Liver (tissue), 3 donors: ENCODE measurements at regions not wholly inside any gene's neighbourhood (a gene's known extent, or its start where the extent isn't known, plus 50 kb on each side); places are given as distances from the start of the nearest gene placed in this dataset.

Experiments used
- ATF3 ChIP-seq: IDR thresholded peaks from 2 replicates; pipeline ENCODE4 v1.6.1; 2016; ENCODE audit warnings: antibody characterized with exemption
- CTCF ChIP-seq: fragments of 150-350 bp; IDR thresholded peaks from 2 replicates; pipeline ENCODE4 v1.5.1; 2017; ENCODE audit warnings: improper control_type of control experiment, low read depth, low read length; ENCODE audit not compliant: missing input control
- EGR1 ChIP-seq, 2 donors: IDR thresholded peaks; 2 replicates each; pipeline ENCODE4 v1.6.1; 2016 to 2018; ENCODE audit warnings: antibody characterized with exemption in 2 of 2, low read depth in 2 of 2
- FOXA1 ChIP-seq: IDR thresholded peaks from 2 replicates; pipeline ENCODE4 v1.6.1; 2016; ENCODE audit warnings: antibody characterized with exemption
- HNF4A ChIP-seq, 2 donors: conservative IDR thresholded peaks; 2 replicates each; pipeline ENCODE4 v1.6.1; 2016; ENCODE audit warnings: antibody characterized with exemption in 2 of 2, mild to moderate bottlenecking in 2 of 2
- HNF4G ChIP-seq: IDR thresholded peaks from 2 replicates; pipeline ENCODE4 v1.6.1; 2016; ENCODE audit warnings: antibody characterized with exemption
- JUND ChIP-seq, 2 donors: IDR thresholded peaks; 2 replicates each; pipeline ENCODE4 v1.6.1; 2016; ENCODE audit warnings: antibody characterized with exemption in 2 of 2
- MAX ChIP-seq: IDR thresholded peaks from 2 replicates; pipeline ENCODE4 v1.6.1; 2016; ENCODE audit warnings: antibody characterized with exemption
- RAD21 ChIP-seq, 2 donors: IDR thresholded peaks; 2 replicates each; pipeline ENCODE4 v1.6.1; 2016; ENCODE audit warnings: antibody characterized with exemption in 2 of 2, mild to moderate bottlenecking in 2 of 2
- REST ChIP-seq: IDR thresholded peaks from 2 replicates; pipeline ENCODE4 v1.6.1; 2016; ENCODE audit warnings: antibody characterized with exemption, mild to moderate bottlenecking
- RXRA ChIP-seq, 2 donors: IDR thresholded peaks; 2 replicates each; pipeline ENCODE4 v1.6.1; 2017 to 2018; ENCODE audit warnings: antibody characterized with exemption in 2 of 2, mild to moderate bottlenecking in 1 of 2
- TAF1 ChIP-seq: conservative IDR thresholded peaks from 2 replicates; pipeline ENCODE4 v1.6.1; 2016; ENCODE audit warnings: antibody characterized with exemption, mild to moderate bottlenecking
- YY1 ChIP-seq: IDR thresholded peaks from 2 replicates; pipeline ENCODE4 v1.6.1; 2016; ENCODE audit warnings: antibody characterized with exemption, mild to moderate bottlenecking
- ZBTB33 ChIP-seq: IDR thresholded peaks from 2 replicates; pipeline ENCODE4 v1.6.1; 2016; ENCODE audit warnings: antibody characterized with exemption
- donor health status: healthy.
- donor health status: healthy.

- TF ChIP-seq RAD21 (IDR thresholded peaks at IDR 0.05), result no peak
- TF ChIP-seq MAX, result no peak
- no peak for TF ChIP-seq CTCF
- TF ChIP-seq JUND (IDR thresholded peaks at IDR 0.05), result no peak
- TF ChIP-seq TAF1, result no peak
- TF ChIP-seq HNF4G, result no peak
- no peak for TF ChIP-seq REST
- TF ChIP-seq ZBTB33, result no peak
- TF ChIP-seq FOXA1, result no peak
- TF ChIP-seq YY1, result no peak
- no peak for TF ChIP-seq ATF3
- TF ChIP-seq RXRA (IDR thresholded peaks at IDR 0.05), result no peak
- no peak for TF ChIP-seq EGR1 (IDR thresholded peaks at IDR 0.05; ENCODE audit: low read depth in 2 of 2)
- no peak for TF ChIP-seq HNF4A (conservative IDR thresholded peaks at IDR 0.05)
Observed at GRCh38 chr7:148473703-148474480, 116.7 kb upstream of the C7orf33 start.
